ENCODE measurements at regions not wholly inside any gene's neighbourhood (a gene's known extent, or its start where the extent isn't known, plus 50 kb on each side); places are given as distances from the start of the nearest gene placed in this dataset.

GRCh38 chr16:49022351-49022963 is 259.2 kb downstream of the CBLN1 start:
- ATAC-seq (no peak), DNase-seq (no peak)
- H3K9me3 ChIP-seq: no peaks in the 10 kb centered on the region
- no peaks in the 10 kb centered on the region for H3K27me3 ChIP-seq
- H3K4me3 ChIP-seq: no peak overlapping the region
- intact Hi-C loops (cut with DNase I): no loop called here
- H3K27ac ChIP-seq: no peak overlapping the region
- WGBS, 4 donors: 65 to 82% (median 71%) methylated on average over 11 to 12 of the region's 12 CpGs
- no peaks in the 10 kb centered on the region for H3K36me3 ChIP-seq
- H3K4me1 ChIP-seq: peaks cover 0 to 4% (median 0%) of the 10 kb centered on the region in 12 donors
- TF ChIP-seq POLR2A (IDR thresholded peaks at IDR 0.05): no peak

GRCh38 chr16:49021136-49021535 is 260.5 kb downstream of the CBLN1 start:
- Histone ChIP-seq H3K27me3 (no peaks in the 10 kb centered on the region), H3K36me3 (no peaks in the 10 kb centered on the region), H3K27ac (peak overlapping the region in 1 of 12 donors; percentile 35), H3K4me1 (peaks cover 0 to 4% (median 0%) of the 10 kb centered on the region in 12 donors), H3K9me3 (no peaks in the 10 kb centered on the region), H3K4me3 (no peak overlapping the region)
- ATAC-seq (no peak), DNase-seq (no peak)
- intact Hi-C loops (cut with DNase I): no loop called here
- WGBS, 4 donors: 43 to 61% (median 55%) methylated on average over 9 of the region's 9 CpGs
- no peak for TF ChIP-seq CTCF (IDR thresholded peaks at IDR 0.05)
- no peak for TF ChIP-seq POLR2A (IDR thresholded peaks at IDR 0.05)

- intact Hi-C loops (cut with DNase I): no loop called here
- DNase-seq: no peak
- Histone ChIP-seq H3K27me3 (no peaks in the 10 kb centered on the region), H3K36me3 (no peaks in the 10 kb centered on the region), H3K27ac (no peak overlapping the region), H3K4me3 (no peak overlapping the region), H3K9me3 (no peaks in the 10 kb centered on the region), H3K4me1 (peaks cover 0 to 4% (median 0%) of the 10 kb centered on the region in 12 donors)
- 44 to 63% (median 54%) methylated on average over 5 of the region's 5 CpGs for WGBS, 4 donors
- TF ChIP-seq POLR2A (IDR thresholded peaks at IDR 0.05) (no peak), CTCF (IDR thresholded peaks at IDR 0.05) (no peak)
- no peak for ATAC-seq
Observed at GRCh38 chr16:49020436-49020835, 261.2 kb downstream of the CBLN1 start.

- H3K27ac ChIP-seq: no peak overlapping the region
- ATAC-seq (peak in 1 of 4 donors; percentile 23), DNase-seq (no peak)
- no peak overlapping the region for H3K4me3 ChIP-seq
- H3K9me3 ChIP-seq: no peaks in the 10 kb centered on the region
- no peaks in the 10 kb centered on the region for H3K36me3 ChIP-seq
- peaks cover 0 to 4% (median 0%) of the 10 kb centered on the region in 12 donors for H3K4me1 ChIP-seq
- TF ChIP-seq POLR2A (IDR thresholded peaks at IDR 0.05) (no peak), CTCF (IDR thresholded peaks at IDR 0.05) (no peak)
- 76 to 84% (median 80%) methylated on average over 13 of the region's 13 CpGs for WGBS, 4 donors
- no peaks in the 10 kb centered on the region for H3K27me3 ChIP-seq
- intact Hi-C loops (cut with DNase I): loop anchor here in 1 of 10 donors (10.0 kb wide), 1 partner anchor 265 kb away; the partner anchor contains the start of gene CBLN1
Observed at GRCh38 chr16:49019831-49020230, 261.8 kb downstream of the CBLN1 start.
